Dermis blood vessel endothelial cell (primary cell): ENCODE measurements at regions not wholly inside any gene's neighbourhood (a gene's known extent, or its start where the extent isn't known, plus 50 kb on each side); places are given as distances from the start of the nearest gene placed in this dataset.

Experiments used
- DNase-seq: peaks from one replicate; pipeline ENCODE4 v3.0.0; 2010

GRCh38 chr20:62545901-62546525 is 70.2 kb upstream of the GATA5 start:
- DNase-seq = no peak

- DNase-seq = no peak
Observed at GRCh38 chr20:62546606-62547005, 70.8 kb upstream of the GATA5 start.

GRCh38 chr20:62547364-62547763 is 71.6 kb upstream of the GATA5 start:
- DNase-seq = no peak

- DNase-seq = no peak
Observed at GRCh38 chr20:62548471-62548870, 72.7 kb upstream of the GATA5 start.

GRCh38 chr20:62549029-62549428 is 73.2 kb upstream of the GATA5 start:
- DNase-seq = no peak

GRCh38 chr20:62549499-62550086 is 73.8 kb upstream of the GATA5 start:
- DNase-seq = no peak

- DNase-seq = no peak
Observed at GRCh38 chr20:62550087-62550632, 74.4 kb upstream of the GATA5 start.

GRCh38 chr20:62551407-62552323 is 75.9 kb upstream of the GATA5 start:
- no peak for DNase-seq

GRCh38 chr20:62552613-62553012 is 76.8 kb upstream of the GATA5 start:
- no peak for DNase-seq

- DNase-seq = no peak
Observed at GRCh38 chr20:62553136-62553837, 77.5 kb upstream of the GATA5 start.

GRCh38 chr20:62553838-62554161 is 78.0 kb upstream of the GATA5 start:
- no peak for DNase-seq

GRCh38 chr20:62554214-62554897 is 78.6 kb upstream of the GATA5 start:
- DNase-seq = no peak

- DNase-seq = no peak
Observed at GRCh38 chr20:62554898-62555641, 79.3 kb upstream of the GATA5 start.

GRCh38 chr20:62555642-62556420 is 80.0 kb upstream of the GATA5 start:
- DNase-seq = peak; percentile 31

GRCh38 chr20:62557462-62557861 is 81.7 kb upstream of the GATA5 start:
- DNase-seq = no peak

- DNase-seq = no peak
Observed at GRCh38 chr20:62557999-62558408, 82.2 kb upstream of the GATA5 start.

GRCh38 chr20:62558779-62559178 is 83.0 kb upstream of the GATA5 start:
- DNase-seq = no peak

- DNase-seq = no peak
Observed at GRCh38 chr20:62560162-62560561, 82.1 kb upstream of the SLCO4A1 start.

GRCh38 chr20:62561182-62561581 is 81.1 kb upstream of the SLCO4A1 start:
- DNase-seq = no peak

- DNase-seq = no peak
Observed at GRCh38 chr20:62561948-62562347, 80.4 kb upstream of the SLCO4A1 start.

- no peak for DNase-seq
Observed at GRCh38 chr20:62562831-62563230, 79.5 kb upstream of the SLCO4A1 start.
